ENCODE measurements at regions not wholly inside any gene's neighbourhood (a gene's known extent, or its start where the extent isn't known, plus 50 kb on each side); places are given as distances from the start of the nearest gene placed in this dataset.

- TF ChIP-seq EZH2 (IDR thresholded peaks at IDR 0.05; ENCODE audit: low read length) (no peak), CTCF (optimal IDR thresholded peaks at IDR 0.05 in 1 of 3, IDR thresholded peaks at IDR 0.05 in 1 of 3, conservative IDR thresholded peaks at IDR 0.05 in 1 of 3; ENCODE audit: extremely low read depth in 1 of 3, insufficient read depth in 2 of 3, low read length in 3 of 3) (no peak)
- FAIRE-seq = no peak
These were observed 375.8 kb upstream of the TSHZ3 start for GRCh38 chr19:31725051-31725450.

GRCh38 chr19:31727536-31727935 is 378.3 kb upstream of the TSHZ3 start:
- Histone ChIP-seq H3K9ac (ENCODE audit: control insufficient read depth, extremely low read depth, insufficient read depth, low read length) (no peak overlapping the region), H3K36me3 (ENCODE audit: control insufficient read depth in 2 of 2, extremely low read depth in 1 of 2, insufficient read depth in 2 of 2, low read length in 2 of 2) (no peaks in the 10 kb centered on the region), H3K4me2 (ENCODE audit: control insufficient read depth, extremely low read depth, insufficient read depth, low read depth, low read length) (no peak overlapping the region), H3K4me1 (ENCODE audit: control insufficient read depth, extremely low read depth, insufficient read depth, low read length) (no peaks in the 10 kb centered on the region), H4K20me1 (ENCODE audit: control insufficient read depth, extremely low read depth, insufficient read depth, low read length) (no peaks in the 10 kb centered on the region), H3K9me3 (ENCODE audit: control insufficient read depth, low read depth, low read length) (no peaks in the 10 kb centered on the region), H3K79me2 (ENCODE audit: control insufficient read depth, insufficient read depth, low read length) (no peaks in the 10 kb centered on the region), H3K27ac (ENCODE audit: control insufficient read depth, insufficient read depth, low read length) (no peak overlapping the region), H3K9me1 (ENCODE audit: control insufficient read depth, extremely low read depth, insufficient read depth, low read length) (no peaks in the 10 kb centered on the region), H3K4me3 (ENCODE audit: control insufficient read depth in 2 of 3, extremely low read depth in 1 of 3, insufficient read depth in 2 of 3, low read depth in 1 of 3, low read length in 3 of 3) (no peak overlapping the region), H3K27me3 (ENCODE audit: control insufficient read depth, extremely low read depth, insufficient read depth, low read length) (no peaks in the 10 kb centered on the region), H2AFZ (ENCODE audit: control insufficient read depth, low read length) (no peak overlapping the region)
- TF ChIP-seq EZH2 (IDR thresholded peaks at IDR 0.05; ENCODE audit: low read length) (no peak), CTCF (optimal IDR thresholded peaks at IDR 0.05 in 1 of 3, IDR thresholded peaks at IDR 0.05 in 1 of 3, conservative IDR thresholded peaks at IDR 0.05 in 1 of 3; ENCODE audit: extremely low read depth in 1 of 3, insufficient read depth in 2 of 3, low read length in 3 of 3) (no peak)
- dilution Hi-C loops (cut with MboI; ENCODE audit: extremely low pct_ligation_motif_present, low sequenced_read_pairs) = no loop called here
- DNase-seq (ENCODE audit: low read depth, low spot score) (no peak), FAIRE-seq (no peak)

More at GRCh38 chr19:31725051-31725450, 375.8 kb upstream of the TSHZ3 start:
- no peaks in the 10 kb centered on the region for H3K9me1 ChIP-seq (ENCODE audit: control insufficient read depth, extremely low read depth, insufficient read depth, low read length)
- H3K4me3 ChIP-seq (ENCODE audit: control insufficient read depth in 2 of 3, extremely low read depth in 1 of 3, insufficient read depth in 2 of 3, low read depth in 1 of 3, low read length in 3 of 3) = no peak overlapping the region
- no peak overlapping the region for H3K27ac ChIP-seq (ENCODE audit: control insufficient read depth, insufficient read depth, low read length)
- DNase-seq (ENCODE audit: low read depth, low spot score) = no peak
- dilution Hi-C loops (cut with MboI; ENCODE audit: extremely low pct_ligation_motif_present, low sequenced_read_pairs) = no loop called here
- no peaks in the 10 kb centered on the region for H4K20me1 ChIP-seq (ENCODE audit: control insufficient read depth, extremely low read depth, insufficient read depth, low read length)
- no peaks in the 10 kb centered on the region for H3K4me1 ChIP-seq (ENCODE audit: control insufficient read depth, extremely low read depth, insufficient read depth, low read length)
- no peaks in the 10 kb centered on the region for H3K9me3 ChIP-seq (ENCODE audit: control insufficient read depth, low read depth, low read length)
- no peak overlapping the region for H3K9ac ChIP-seq (ENCODE audit: control insufficient read depth, extremely low read depth, insufficient read depth, low read length)
- H3K4me2 ChIP-seq (ENCODE audit: control insufficient read depth, extremely low read depth, insufficient read depth, low read depth, low read length) = no peak overlapping the region
- no peaks in the 10 kb centered on the region for H3K27me3 ChIP-seq (ENCODE audit: control insufficient read depth, extremely low read depth, insufficient read depth, low read length)
- H3K36me3 ChIP-seq (ENCODE audit: control insufficient read depth in 2 of 2, extremely low read depth in 1 of 2, insufficient read depth in 2 of 2, low read length in 2 of 2) = no peaks in the 10 kb centered on the region
- H2AFZ ChIP-seq (ENCODE audit: control insufficient read depth, low read length) = no peak overlapping the region
- no peaks in the 10 kb centered on the region for H3K79me2 ChIP-seq (ENCODE audit: control insufficient read depth, insufficient read depth, low read length)

Data from keratinocyte (primary cell).